PC-9 (cell line): ENCODE measurements at regions not wholly inside any gene's neighbourhood (a gene's known extent, or its start where the extent isn't known, plus 50 kb on each side); places are given as distances from the start of the nearest gene placed in this dataset.

ENCODE experiments used
- EZH2 ChIP-seq: fragments of 200-600 bp; sonication (generic); IDR thresholded peaks from 2 replicates; pipeline ENCODE4 v1.8.0; 2017; ENCODE audit warnings: antibody characterized with exemption, low read depth
- TF ChIP-seq, protein P1 (sequence below): fragments of 200-600 bp; sonication (generic); conservative IDR thresholded peaks from 2 replicates; pipeline ENCODE4 v1.6.1; 2017; ENCODE audit warnings: mixed run types, antibody characterized with exemption, mild to moderate bottlenecking, moderate library complexity

DNA sequence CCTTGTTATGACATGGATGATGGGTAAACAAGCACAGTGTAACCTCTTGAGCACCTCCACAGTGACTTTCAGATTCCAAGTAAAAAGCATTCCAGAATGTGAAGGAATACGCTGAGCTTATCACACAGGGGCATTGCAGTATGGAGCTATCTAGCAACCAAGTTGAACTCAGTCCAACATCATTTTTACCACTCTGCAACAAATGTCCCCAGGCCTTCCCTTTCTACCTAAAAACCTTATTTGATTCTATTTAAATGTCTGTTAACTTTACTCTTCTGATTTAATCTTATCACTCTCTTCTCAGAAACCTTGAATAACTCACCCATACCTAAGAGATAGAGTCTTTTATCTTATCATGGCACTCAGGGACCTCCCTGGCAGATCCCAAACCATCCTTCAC is 195.8 kb upstream of the CDYL start:
- TF ChIP-seq, protein P1, sequence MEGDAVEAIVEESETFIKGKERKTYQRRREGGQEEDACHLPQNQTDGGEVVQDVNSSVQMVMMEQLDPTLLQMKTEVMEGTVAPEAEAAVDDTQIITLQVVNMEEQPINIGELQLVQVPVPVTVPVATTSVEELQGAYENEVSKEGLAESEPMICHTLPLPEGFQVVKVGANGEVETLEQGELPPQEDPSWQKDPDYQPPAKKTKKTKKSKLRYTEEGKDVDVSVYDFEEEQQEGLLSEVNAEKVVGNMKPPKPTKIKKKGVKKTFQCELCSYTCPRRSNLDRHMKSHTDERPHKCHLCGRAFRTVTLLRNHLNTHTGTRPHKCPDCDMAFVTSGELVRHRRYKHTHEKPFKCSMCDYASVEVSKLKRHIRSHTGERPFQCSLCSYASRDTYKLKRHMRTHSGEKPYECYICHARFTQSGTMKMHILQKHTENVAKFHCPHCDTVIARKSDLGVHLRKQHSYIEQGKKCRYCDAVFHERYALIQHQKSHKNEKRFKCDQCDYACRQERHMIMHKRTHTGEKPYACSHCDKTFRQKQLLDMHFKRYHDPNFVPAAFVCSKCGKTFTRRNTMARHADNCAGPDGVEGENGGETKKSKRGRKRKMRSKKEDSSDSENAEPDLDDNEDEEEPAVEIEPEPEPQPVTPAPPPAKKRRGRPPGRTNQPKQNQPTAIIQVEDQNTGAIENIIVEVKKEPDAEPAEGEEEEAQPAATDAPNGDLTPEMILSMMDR = no peak
- no peak for TF ChIP-seq EZH2
